GM23338 (cell line): ENCODE measurements at regions not wholly inside any gene's neighbourhood (a gene's known extent, or its start where the extent isn't known, plus 50 kb on each side); places are given as distances from the start of the nearest gene placed in this dataset.

ENCODE experiments used
- ATAC-seq: fragments of 200-7000 bp; cut with Tn5 transposase; 3 replicates; pipeline ENCODE4 v1.9.1; 2020
- DNase-seq: peaks from one replicate; pipeline ENCODE4 v3.0.0-alpha.2; 2015; ENCODE audit warnings: low spot score
- H2AFZ ChIP-seq: fragments of 200-600 bp; sonication (generic); 2 replicates; pipeline ENCODE4 v1.8.0; 2016; ENCODE audit warnings: antibody characterized with exemption, mild to moderate bottlenecking, moderate library complexity
- H3F3A ChIP-seq: fragments of 200-600 bp; sonication (generic); replicated peaks from 2 replicates; pipeline ENCODE4 v1.8.0; 2017; ENCODE audit warnings: antibody characterized with exemption, mixed run types, low read depth
- H3K27ac ChIP-seq: fragments of 200-600 bp; sonication (generic); 2 replicates; pipeline ENCODE4 v1.6.1; 2016; ENCODE audit warnings: low read depth
- H3K27me3 ChIP-seq: fragments of 200-600 bp; sonication (generic); 2 replicates; pipeline ENCODE4 v1.8.0; 2016; ENCODE audit warnings: mild to moderate bottlenecking, mixed run types, moderate library complexity; ENCODE audit not compliant: insufficient read depth
- H3K36me3 ChIP-seq: fragments of 200-600 bp; sonication (generic); 2 replicates; pipeline ENCODE4 v1.8.0; 2016; ENCODE audit warnings: mild to moderate bottlenecking; ENCODE audit not compliant: insufficient read depth
- H3K4me1 ChIP-seq: fragments of 200-600 bp; sonication (generic); 2 replicates; pipeline ENCODE4 v1.8.0; 2016; ENCODE audit warnings: mild to moderate bottlenecking, moderate library complexity; ENCODE audit not compliant: insufficient read depth
- H3K4me2 ChIP-seq: fragments of 200-600 bp; sonication (generic); 2 replicates; pipeline ENCODE4 v1.7.1; 2017; ENCODE audit warnings: mixed run types
- H3K4me3 ChIP-seq: fragments of 200-600 bp; sonication (generic); 2 replicates; pipeline ENCODE4 v1.6.1; 2016; ENCODE audit warnings: mixed run types
- H3K79me2 ChIP-seq: fragments of 200-600 bp; sonication (generic); replicated peaks from 2 replicates; pipeline ENCODE4 v1.8.0; 2017; ENCODE audit warnings: mild to moderate bottlenecking; ENCODE audit not compliant: insufficient read depth
- H3K9me2 ChIP-seq: fragments of 200-600 bp; sonication (generic); 2 replicates; pipeline ENCODE4 v1.8.0; 2017; ENCODE audit not compliant: insufficient read depth
- H4K20me1 ChIP-seq: fragments of 200-600 bp; sonication (generic); replicated peaks from 2 replicates; pipeline ENCODE4 v1.8.0; 2017; ENCODE audit warnings: mild to moderate bottlenecking; ENCODE audit not compliant: insufficient read depth
- H3K27ac Mint-ChIP-seq: 2 replicates; pipeline ENCODE4 v1.8.0; 2020; ENCODE audit warnings: inconsistent platforms, mild to moderate bottlenecking, moderate library complexity, mixed read lengths
- H3K27me3 Mint-ChIP-seq: 3 replicates; pipeline ENCODE4 v1.8.0; 2022; ENCODE audit warnings: low read depth, mild to moderate bottlenecking, moderate library complexity, mixed read lengths, inconsistent platforms; ENCODE audit not compliant: insufficient read depth, poor library complexity
- H3K36me3 Mint-ChIP-seq: 3 replicates; pipeline ENCODE4 v1.8.0; 2021; ENCODE audit warnings: low read depth, mild to moderate bottlenecking, inconsistent platforms, moderate library complexity, mixed read lengths
- H3K4me1 Mint-ChIP-seq: 3 replicates; pipeline ENCODE4 v1.8.0; 2020; ENCODE audit warnings: mild to moderate bottlenecking, inconsistent platforms, mixed read lengths
- H3K4me3 Mint-ChIP-seq: 3 replicates; pipeline ENCODE4 v1.8.0; 2021; ENCODE audit warnings: moderate library complexity, mild to moderate bottlenecking, inconsistent platforms, mixed read lengths
- H3K9me3 Mint-ChIP-seq: 3 replicates; pipeline ENCODE4 v1.8.0; 2020; ENCODE audit warnings: moderate library complexity, mild to moderate bottlenecking, inconsistent platforms, mixed read lengths
- CREB1 ChIP-seq: fragments of 250-450 bp; sonication (Bioruptor Pico); IDR thresholded peaks from 2 replicates; pipeline ENCODE4 v1.5.0; 2020; ENCODE audit warnings: low read depth, mild to moderate bottlenecking, moderate library complexity
- CTCF ChIP-seq, 2 experiments: fragments of 200-600 bp in 1 of 2; sonication (generic) in 1 of 2; conservative IDR thresholded peaks; 2 replicates each; pipeline versions ENCODE4 v1.5.1 to v1.6.1; 2016 to 2017; ENCODE audit warnings: antibody characterized with exemption in 2 of 2, low read depth in 2 of 2, mild to moderate bottlenecking in 2 of 2, moderate library complexity in 1 of 2
- ETS1 ChIP-seq: IDR thresholded peaks from 2 replicates; pipeline ENCODE4 v1.6.1; 2016; ENCODE audit warnings: antibody characterized with exemption
- EZH2 ChIP-seq: fragments of 200-600 bp; sonication (generic); IDR thresholded peaks from one replicate; pipeline ENCODE4 v1.8.0; 2017; ENCODE audit warnings: antibody characterized with exemption, mild to moderate bottlenecking, low read depth; ENCODE audit not compliant: unreplicated experiment
- EZH2phosphoT487 ChIP-seq: fragments of 200-600 bp; sonication (generic); IDR thresholded peaks from one replicate; pipeline ENCODE4 v1.8.1; 2018; ENCODE audit warnings: antibody characterized with exemption; ENCODE audit not compliant: unreplicated experiment
- JUNB ChIP-seq: IDR thresholded peaks from one replicate; pipeline ENCODE4 v1.6.1; 2016; ENCODE audit warnings: antibody characterized with exemption; ENCODE audit not compliant: unreplicated experiment
- NANOG ChIP-seq: IDR thresholded peaks from 2 replicates; pipeline ENCODE4 v1.6.1; 2016; ENCODE audit warnings: antibody characterized with exemption, borderline replicate concordance
- POLR2AphosphoS5 ChIP-seq: IDR thresholded peaks from 2 replicates; pipeline ENCODE4 v1.6.1; 2016; ENCODE audit warnings: antibody characterized with exemption, low read depth
- REST ChIP-seq: IDR thresholded peaks from one replicate; pipeline ENCODE4 v1.6.1; 2018; ENCODE audit warnings: antibody characterized with exemption; ENCODE audit not compliant: unreplicated experiment
- STAT1 ChIP-seq: IDR thresholded peaks from one replicate; pipeline ENCODE4 v1.6.1; 2016; ENCODE audit warnings: antibody characterized with exemption; ENCODE audit not compliant: unreplicated experiment
- ZNF114 ChIP-seq: fragments of 250-450 bp; sonication (Bioruptor Pico); IDR thresholded peaks from 2 replicates; pipeline ENCODE4 v1.5.0; 2020; ENCODE audit warnings: mild to moderate bottlenecking, moderate library complexity
- ZNF331 ChIP-seq: fragments of 250-450 bp; sonication (Bioruptor Pico); IDR thresholded peaks from 2 replicates; pipeline ENCODE4 v1.5.0; 2020; ENCODE audit warnings: low read depth, mild to moderate bottlenecking, moderate library complexity
- ZNF462 ChIP-seq: fragments of 250-450 bp; sonication (Bioruptor Pico); IDR thresholded peaks from 2 replicates; pipeline ENCODE4 v1.5.0; 2020; ENCODE audit warnings: mild to moderate bottlenecking, moderate library complexity

- H3K4me2 ChIP-seq, result no peak overlapping the region
Measured at GRCh38 chr14:25759920-25760655, 710.1 kb upstream of the STXBP6 start.

More at GRCh38 chr14:25759920-25760655, 710.1 kb upstream of the STXBP6 start:
- no peak overlapping the region for H3K4me3 ChIP-seq
- Mint-ChIP-seq H3K4me1 (peaks cover 37% of the 10 kb centered on the region), H3K9me3 (no peaks in the 10 kb centered on the region), H3K4me3 (no peak overlapping the region), H3K27ac (no peak overlapping the region), H3K27me3 (peaks cover 2% of the 10 kb centered on the region), H3K36me3 (no peaks in the 10 kb centered on the region; the same call in 2 of the 3 replicates)
- no peak for ATAC-seq
- no peaks in the 10 kb centered on the region for H3K79me2 ChIP-seq
- H3K27ac ChIP-seq, result no peak overlapping the region
- no peak for TF ChIP-seq POLR2AphosphoS5
- TF ChIP-seq ETS1, result no peak
- no peak for TF ChIP-seq STAT1
- TF ChIP-seq REST, result no peak
- TF ChIP-seq CREB1 (CRISPR knock-in tag), result no peak
- TF ChIP-seq EZH2, result no peak
- TF ChIP-seq ZNF331 (CRISPR knock-in tag), result no peak
- TF ChIP-seq CTCF (conservative IDR thresholded peaks at IDR 0.05; ENCODE audit: low read depth in 2 of 2), result no peak
- no peak for TF ChIP-seq EZH2phosphoT487
- no peak for TF ChIP-seq JUNB
- no peak for TF ChIP-seq ZNF462 (CRISPR knock-in tag)
- TF ChIP-seq NANOG, result no peak
- TF ChIP-seq ZNF114 (CRISPR knock-in tag), result no peak
- no peak for DNase-seq
- H2AFZ ChIP-seq, result peak overlapping the region; percentile 64; the same call in 1 of the 2 replicates
- H3K9me2 ChIP-seq, result no peaks in the 10 kb centered on the region
- no peaks in the 10 kb centered on the region for H3F3A ChIP-seq
- no peaks in the 10 kb centered on the region for H3K27me3 ChIP-seq
- H3K4me1 ChIP-seq, result peaks cover 26% of the 10 kb centered on the region
- H3K36me3 ChIP-seq, result no peaks in the 10 kb centered on the region
- H4K20me1 ChIP-seq, result no peaks in the 10 kb centered on the region
